ENCODE measurements at regions not wholly inside any gene's neighbourhood (a gene's known extent, or its start where the extent isn't known, plus 50 kb on each side); places are given as distances from the start of the nearest gene placed in this dataset.

- TF ChIP-seq YY1 (IDR thresholded peaks at IDR 0.05) = no peak
- TF ChIP-seq CTCF (IDR thresholded peaks at IDR 0.05; ENCODE audit: low read depth, low read length, missing input control) = no peak
- no peak for TF ChIP-seq TAF1 (conservative IDR thresholded peaks at IDR 0.05)
- TF ChIP-seq RAD21 (IDR thresholded peaks at IDR 0.05) = no peak
These were observed 1595.7 kb downstream of the HACE1 start for GRCh38 chr6:103264020-103264419.

Data from liver (tissue), 3 donors.